HG03558 (cell line): ENCODE measurements at regions not wholly inside any gene's neighbourhood (a gene's known extent, or its start where the extent isn't known, plus 50 kb on each side); places are given as distances from the start of the nearest gene placed in this dataset.
A peak's percentile ranks its signal among the peaks of the same experiment; 100 is the strongest.

Experiments used
- ATAC-seq: cut with Tn5 transposase; IDR thresholded peaks from one replicate; pipeline ENCODE4 v1.9.1; 2021; ENCODE audit warnings: moderate number of reproducible peaks; ENCODE audit not compliant: unreplicated experiment; ENCODE audit errors: extremely low read depth

DNA sequence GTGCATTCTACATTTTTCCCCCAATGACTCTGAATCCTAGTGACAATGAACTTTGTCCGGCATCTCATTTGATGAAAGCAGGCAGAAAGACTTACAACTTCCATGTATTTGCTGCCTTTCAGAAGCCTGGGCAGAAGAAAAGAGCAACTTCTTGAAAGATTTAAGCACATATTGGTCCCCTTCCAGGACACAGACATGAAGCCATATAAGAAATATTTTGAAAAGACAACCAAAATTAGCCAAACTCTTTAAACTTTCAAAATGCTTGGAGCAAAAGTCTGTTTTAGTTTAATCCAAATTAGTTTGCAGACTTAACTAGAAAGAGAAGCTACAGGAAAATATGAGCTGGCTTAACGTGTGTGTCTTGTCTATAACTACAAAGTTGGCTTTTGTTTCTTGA is 492.5 kb downstream of the NR4A2 start:
- no peak for ATAC-seq

DNA sequence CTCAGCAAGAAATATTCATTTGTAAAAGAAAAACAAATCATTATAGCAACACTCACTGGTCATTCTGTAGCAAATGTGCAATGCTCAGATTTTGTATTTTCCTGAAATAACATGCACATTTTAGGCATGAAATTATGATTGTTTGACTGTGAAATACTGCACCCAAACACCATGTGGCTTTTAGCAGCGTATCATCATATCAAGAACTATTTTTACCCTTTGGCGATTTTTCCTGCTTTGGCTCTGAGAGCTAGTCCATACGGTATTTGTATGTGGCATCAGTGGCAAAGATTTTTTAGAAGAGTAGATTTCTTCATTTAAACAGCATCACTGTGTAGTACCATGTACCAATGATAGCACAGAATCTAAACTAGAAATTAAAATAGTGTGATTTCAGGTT is 493.1 kb downstream of the NR4A2 start:
- ATAC-seq = no peak

GRCh38 chr2:155836439-155836838 is 496.1 kb downstream of the NR4A2 start:
- no peak for ATAC-seq

DNA sequence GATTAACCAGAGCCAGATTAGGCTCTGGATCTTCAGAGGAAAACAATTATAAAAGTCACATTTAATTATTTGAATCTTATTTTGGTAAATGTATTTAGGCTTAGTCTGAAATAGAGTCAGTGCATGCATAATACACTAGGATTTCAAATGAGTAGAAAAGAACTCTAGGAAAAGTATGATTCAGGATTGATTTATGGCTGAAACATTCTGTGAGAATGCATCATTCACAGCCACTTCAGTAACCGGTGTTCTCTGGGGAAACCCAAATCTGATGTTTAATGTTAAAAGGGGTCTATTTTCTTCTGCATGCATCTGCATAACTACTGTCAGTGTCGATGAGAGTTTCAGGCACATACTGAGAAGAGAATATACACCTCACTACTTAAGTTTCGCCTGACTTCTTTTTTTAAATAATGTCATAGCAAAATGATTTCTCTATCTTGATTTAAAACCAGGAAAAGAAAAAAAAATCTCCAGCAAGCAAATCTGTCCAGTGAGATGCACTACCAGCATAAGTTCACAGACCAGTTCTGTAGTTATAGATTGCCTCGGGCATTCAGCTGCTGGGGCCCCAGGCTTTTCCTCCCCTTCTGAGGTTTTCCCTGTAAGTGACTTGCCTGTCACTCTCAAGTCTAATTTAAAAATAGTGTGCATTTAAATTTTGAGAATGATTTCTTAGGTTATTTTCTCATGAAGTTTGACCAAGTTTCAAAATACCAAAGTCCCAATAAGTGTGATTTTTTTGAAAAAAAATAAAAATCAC is 501.5 kb downstream of the NR4A2 start:
- no peak for ATAC-seq

GRCh38 chr2:155830351-155830750 is 502.2 kb downstream of the NR4A2 start:
- ATAC-seq = no peak

DNA sequence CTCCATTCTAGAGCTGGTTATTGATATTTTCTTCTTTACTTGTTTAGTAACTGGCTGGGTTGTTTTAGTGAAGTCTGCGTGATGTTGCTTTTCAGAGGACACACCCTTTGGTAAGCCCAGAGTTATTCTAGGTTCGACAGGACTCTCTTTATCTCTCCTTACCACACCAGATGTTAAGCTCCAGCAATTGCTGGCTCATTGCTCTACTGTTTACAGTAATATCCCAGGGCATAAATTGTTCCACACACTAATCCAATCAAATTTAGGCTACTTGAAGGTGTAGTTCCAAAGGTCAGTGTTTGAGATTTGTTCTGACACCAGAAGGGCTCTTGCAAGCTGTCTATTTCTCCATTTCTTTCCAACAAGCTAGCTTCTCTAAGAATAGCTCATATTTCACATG is 506.6 kb downstream of the NR4A2 start:
- no peak for ATAC-seq

DNA sequence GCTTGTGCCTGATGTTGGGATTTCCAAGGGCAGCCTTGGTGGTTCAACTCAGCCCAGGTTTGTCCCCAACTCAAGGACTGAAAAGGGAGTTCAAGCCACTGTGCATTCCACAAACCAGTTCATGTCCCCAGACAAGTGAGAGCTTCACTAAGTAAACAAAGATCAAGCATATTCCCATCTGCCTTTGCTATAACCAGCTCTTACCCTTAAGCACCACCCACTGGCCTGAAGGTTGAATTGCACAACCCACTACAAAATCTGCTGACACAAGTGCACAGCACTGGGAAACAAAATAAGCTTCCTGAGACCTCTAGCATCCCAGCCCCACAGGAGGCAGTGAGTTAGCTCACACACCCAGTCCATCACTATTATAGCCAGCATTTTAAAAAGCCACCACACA is 516.7 kb downstream of the NR4A2 start:
- ATAC-seq = peak; percentile 87

GRCh38 chr2:155815275-155815674 is 517.2 kb downstream of the NR4A2 start:
- ATAC-seq = no peak

GRCh38 chr2:155810411-155810810 is 522.1 kb downstream of the NR4A2 start:
- ATAC-seq = no peak

DNA sequence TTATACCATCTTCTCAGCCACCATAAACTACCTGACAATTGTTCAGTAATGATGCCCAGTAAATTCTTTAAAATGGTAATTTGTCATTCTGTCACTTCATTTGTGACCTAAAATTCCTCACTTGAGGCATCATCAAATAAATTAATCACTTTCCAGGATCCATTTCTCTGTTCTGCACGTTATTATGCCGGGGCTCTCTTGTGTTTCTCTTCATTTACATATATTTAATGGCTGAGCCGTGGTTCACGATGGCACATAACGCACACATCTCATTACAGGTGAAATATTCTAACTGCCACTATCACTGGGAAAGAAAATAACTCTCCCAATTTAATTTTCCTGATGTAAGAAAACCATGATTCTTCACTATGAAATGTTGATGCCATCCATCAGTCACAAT is 529.6 kb downstream of the NR4A2 start:
- ATAC-seq = no peak

DNA sequence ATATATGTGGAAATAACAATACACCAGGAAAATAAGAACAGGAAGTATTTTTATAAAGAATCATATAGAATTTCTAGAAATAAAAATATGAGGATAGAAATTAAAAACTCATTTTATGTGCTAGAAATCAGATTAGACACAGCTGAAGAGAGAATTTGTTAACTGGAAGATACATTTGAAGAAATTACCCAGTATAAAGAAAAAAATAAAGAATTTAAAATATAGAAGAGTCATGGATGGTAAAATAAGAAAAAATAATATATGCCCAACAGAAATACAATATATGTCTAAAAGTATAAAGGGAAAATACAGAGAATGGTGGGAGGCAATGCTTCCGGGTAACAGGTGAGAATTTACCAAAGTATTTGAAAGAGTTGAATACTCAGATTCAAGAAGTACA is 539.9 kb downstream of the NR4A2 start:
- ATAC-seq = no peak

- ATAC-seq = no peak
Measured at GRCh38 chr2:155770516-155770915, 562.0 kb downstream of the NR4A2 start.

GRCh38 chr2:155766342-155767115 is 566.0 kb downstream of the NR4A2 start:
- no peak for ATAC-seq

DNA sequence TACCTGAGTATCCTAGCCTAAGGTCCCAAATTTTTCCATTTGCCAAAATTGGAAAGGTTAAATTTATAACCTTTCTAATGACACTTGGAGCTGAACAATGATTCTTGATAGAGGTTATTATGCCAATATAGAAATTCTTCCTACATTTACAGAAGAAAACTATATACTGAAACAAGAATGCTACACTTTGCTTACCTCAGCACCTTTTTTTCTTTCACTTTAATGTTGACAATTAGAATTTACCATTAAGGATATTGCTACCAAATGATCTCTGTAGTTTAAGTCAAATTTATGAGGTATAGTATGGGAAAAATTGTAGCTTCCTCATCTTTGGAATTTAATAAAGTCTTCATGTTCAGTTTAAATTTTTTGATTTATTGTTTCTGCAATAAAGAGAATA is 577.0 kb downstream of the NR4A2 start:
- no peak for ATAC-seq

DNA sequence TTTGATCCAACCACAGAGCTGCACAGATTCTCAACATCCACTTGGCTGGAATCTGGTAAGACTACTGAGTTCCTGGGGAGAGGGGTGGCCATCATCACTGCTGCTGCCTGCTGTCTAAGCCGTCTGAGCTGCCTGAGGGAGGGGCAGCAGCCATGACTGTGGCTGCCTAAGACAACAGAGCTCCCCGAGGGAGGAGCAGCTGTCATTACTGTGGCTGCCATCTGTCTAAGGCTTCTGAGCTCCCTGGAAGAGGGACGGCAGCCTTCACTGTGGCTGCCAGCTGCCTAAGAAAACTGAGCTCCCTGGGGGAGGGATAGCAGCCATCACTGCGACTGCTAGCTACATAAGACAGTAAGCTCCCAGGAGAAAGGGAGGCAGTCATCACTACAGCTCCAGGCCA is 584.4 kb downstream of the NR4A2 start:
- no peak for ATAC-seq

- no peak for ATAC-seq
Measured at GRCh38 chr2:155747531-155747930, 585.0 kb downstream of the NR4A2 start.

- ATAC-seq = no peak
Measured at GRCh38 chr2:155733091-155733853, 599.2 kb downstream of the NR4A2 start.

GRCh38 chr2:155730804-155731203 is 601.7 kb downstream of the NR4A2 start:
- ATAC-seq = no peak

DNA sequence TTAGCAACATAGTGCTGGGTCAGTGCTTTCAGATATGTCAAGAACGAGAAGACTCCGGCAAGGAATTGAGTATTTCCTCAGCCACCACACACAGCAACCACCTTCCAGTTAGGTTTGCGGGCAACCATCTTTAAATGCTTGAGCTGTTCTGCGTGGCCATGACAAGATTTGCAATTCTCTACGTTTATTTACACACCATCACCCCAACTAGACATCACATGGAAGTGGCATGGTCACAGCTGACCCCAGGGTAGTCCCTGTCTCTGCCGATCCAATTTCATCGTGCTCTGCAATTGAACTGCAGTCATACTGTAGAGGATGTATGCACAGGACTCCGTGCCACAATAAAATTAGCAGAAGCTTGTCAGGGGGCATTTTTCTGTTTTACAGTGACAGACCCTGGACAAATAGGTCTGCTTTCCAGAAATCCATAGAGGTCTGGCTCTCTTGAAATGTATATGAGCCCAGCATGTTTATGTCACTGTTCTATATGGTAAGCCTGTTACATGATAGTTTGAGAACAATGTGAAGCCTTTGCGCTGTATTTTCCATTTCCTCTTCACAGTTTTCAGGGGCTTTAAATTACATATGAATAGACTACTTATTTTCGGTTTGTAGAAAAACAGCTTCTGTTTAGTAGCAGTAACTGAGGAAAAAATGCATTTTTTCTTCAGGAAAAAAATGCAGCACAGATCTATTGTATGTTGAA is 605.2 kb downstream of the NR4A2 start:
- no peak for ATAC-seq

DNA sequence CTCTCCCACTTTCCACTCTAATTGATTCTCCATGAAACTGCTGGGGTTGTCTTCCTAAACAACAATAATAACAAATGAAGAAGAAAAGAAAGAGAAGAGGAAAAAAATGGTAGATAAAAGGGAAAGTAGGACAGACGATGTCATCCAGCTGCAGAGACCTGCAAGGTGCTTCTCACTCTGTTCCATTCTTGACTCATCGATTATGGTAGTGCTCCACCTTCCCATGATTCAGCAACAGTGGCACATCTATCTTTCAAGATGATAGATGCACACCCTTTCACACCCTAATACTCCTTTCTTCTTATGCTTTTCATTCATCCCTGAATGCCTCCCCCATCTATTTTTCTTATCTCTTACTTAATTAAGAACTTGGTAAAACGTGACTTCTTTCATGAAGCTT is 610.2 kb downstream of the NR4A2 start:
- no peak for ATAC-seq
